Transverse colon (tissue), 4 donors: ENCODE measurements at regions not wholly inside any gene's neighbourhood (a gene's known extent, or its start where the extent isn't known, plus 50 kb on each side); places are given as distances from the start of the nearest gene placed in this dataset.

Experiments used
- DNase-seq: peaks from one replicate; pipeline ENCODE4 v3.0.0-alpha.2; 2019
- H3K27ac ChIP-seq, 4 donors: fragments of 200-600 bp; sonication (generic); 2 replicates each; pipeline ENCODE4 v1.5.1; 2016 to 2018; ENCODE audit warnings: inconsistent platforms in 4 of 4
- H3K27me3 ChIP-seq: fragments of 200-600 bp; sonication (generic); 2 replicates; pipeline ENCODE4 v1.5.1; 2017; ENCODE audit warnings: inconsistent platforms
- H3K36me3 ChIP-seq, 4 donors: fragments of 200-600 bp; sonication (generic); 2 replicates each; pipeline ENCODE4 v1.5.1; 2017 to 2019; ENCODE audit warnings: inconsistent platforms in 4 of 4
- H3K4me1 ChIP-seq, 4 donors: fragments of 200-600 bp; sonication (generic); 2 replicates each; pipeline ENCODE4 v1.5.1; 2017 to 2020; ENCODE audit warnings: inconsistent platforms in 4 of 4
- H3K4me3 ChIP-seq, 4 donors: fragments of 200-600 bp; sonication (generic); 1 replicate in 1 of 4; 2 replicates in 3 of 4; pipeline versions ENCODE4 v1.5.1 to v1.6.1; 2017 to 2019; ENCODE audit warnings: inconsistent platforms in 4 of 4
- H3K9me3 ChIP-seq, 2 donors: fragments of 200-600 bp; sonication (generic); 2 replicates each; pipeline ENCODE4 v1.5.1; 2017 to 2019; ENCODE audit warnings: inconsistent platforms in 2 of 2
- CTCF ChIP-seq, 5 experiments: fragments of 200-600 bp in 3 of 5; fragments of 450-650 bp in 2 of 5; sonication (generic) in 3 of 5; IDR thresholded peaks; 1 replicate in 2 of 5; 2 replicates in 3 of 5; pipeline ENCODE4 v1.5.1; 2016 to 2017; ENCODE audit warnings: antibody characterized with exemption in 5 of 5, inconsistent platforms in 3 of 5, mild to moderate bottlenecking in 2 of 5, moderate library complexity in 1 of 5
- EP300 ChIP-seq: sonication (generic); formaldehyde crosslinking; IDR thresholded peaks from one replicate; pipeline ENCODE4 v1.6.1; 2017; ENCODE audit warnings: antibody characterized with exemption, low read depth
- POLR2A ChIP-seq: fragments of 450-650 bp; IDR thresholded peaks from one replicate; pipeline ENCODE4 v1.6.1; 2016; ENCODE audit warnings: antibody characterized with exemption, mild to moderate bottlenecking, moderate library complexity
- POLR2AphosphoS5 ChIP-seq, 3 donors: sonication (generic); formaldehyde crosslinking; IDR thresholded peaks; one replicate each; pipeline ENCODE4 v1.6.1; 2016; ENCODE audit warnings: antibody characterized with exemption in 3 of 3
- WGBS, 2 donors: methylation state at CpG; one replicate each; pipeline ENCODE4 v1.1.5; 2018; ENCODE audit warnings: low coverage in 1 of 2; 5-methylcytosine and 5-hydroxymethylcytosine counted together
- in situ Hi-C, 4 donors: fragments of 200-750 bp; cut with MboI; loops; one replicate each; pipeline versions ENCODE4 v1.15.0 to v1.15.1; 2017; ENCODE audit warnings: low sequenced_read_pairs in 3 of 4, low pct_ligation_motif_present in 1 of 4, low pct_unique_long_range_greater_than_20kb in 1 of 4
- intact Hi-C: fragments of 100-400 bp; cut with DNase I; formaldehyde crosslinking; loops from one replicate; pipeline ENCODE4 v1.15.1; 2023; ENCODE audit warnings: low total_unique reads

GRCh38 chr5:158283397-158283796 lies 424.5 kb upstream of the CLINT1 start:
- no peak for DNase-seq
- 70 to 77% methylated on average over 3 to 4 of the region's 4 CpGs for WGBS, 2 donors
- Histone ChIP-seq H3K4me3 (no peak overlapping the region), H3K27me3 (no peaks in the 10 kb centered on the region), H3K4me1 (peaks cover 0 to 9% (median 5%) of the 10 kb centered on the region in 4 donors), H3K36me3 (no peaks in the 10 kb centered on the region), H3K27ac (no peak overlapping the region), H3K9me3 (no peaks in the 10 kb centered on the region)
- in situ Hi-C loops: no loop called here
- TF ChIP-seq CTCF (IDR thresholded peaks at IDR 0.05): no peak
- no peak for TF ChIP-seq POLR2A
- no peak for TF ChIP-seq POLR2AphosphoS5 (IDR thresholded peaks at IDR 0.05)
- TF ChIP-seq EP300: no peak
- intact Hi-C loops: no loop called here

GRCh38 chr5:158278216-158278925 lies 419.4 kb upstream of the CLINT1 start:
- TF ChIP-seq EP300: no peak
- no peak for TF ChIP-seq POLR2AphosphoS5 (IDR thresholded peaks at IDR 0.05)
- no peak for TF ChIP-seq POLR2A
- no peak for TF ChIP-seq CTCF (IDR thresholded peaks at IDR 0.05)
- Histone ChIP-seq H3K9me3 (no peaks in the 10 kb centered on the region), H3K4me1 (no peaks in the 10 kb centered on the region), H3K4me3 (no peak overlapping the region), H3K27ac (no peak overlapping the region), H3K27me3 (no peaks in the 10 kb centered on the region), H3K36me3 (no peaks in the 10 kb centered on the region)
- in situ Hi-C loops (no loop called here), intact Hi-C loops (loop anchor here (5.0 kb wide), 1 partner anchor 534 kb away; no protein-coding TSS in a partner anchor)
- 94 to 95% methylated on average over 2 to 4 of the region's 4 CpGs for WGBS, 2 donors
- no peak for DNase-seq

GRCh38 chr5:158277276-158277675 lies 418.3 kb upstream of the CLINT1 start:
- WGBS, 2 donors: 85 to 86% methylated on average over 6 of the region's 6 CpGs
- TF ChIP-seq POLR2A (no peak), POLR2AphosphoS5 (IDR thresholded peaks at IDR 0.05) (no peak), EP300 (no peak), CTCF (IDR thresholded peaks at IDR 0.05) (no peak)
- no peaks in the 10 kb centered on the region for H3K27me3 ChIP-seq
- no peaks in the 10 kb centered on the region for H3K9me3 ChIP-seq
- H3K4me3 ChIP-seq: no peak overlapping the region
- in situ Hi-C loops: no loop called here
- no peak overlapping the region for H3K27ac ChIP-seq
- H3K36me3 ChIP-seq: no peaks in the 10 kb centered on the region
- no peak for DNase-seq
- H3K4me1 ChIP-seq: no peaks in the 10 kb centered on the region
- intact Hi-C loops: loop anchor here (5.0 kb wide), 1 partner anchor 535 kb away; no protein-coding TSS in a partner anchor

GRCh38 chr5:158276692-158277091 lies 417.7 kb upstream of the CLINT1 start:
- Histone ChIP-seq H3K4me3 (no peak overlapping the region), H3K36me3 (no peaks in the 10 kb centered on the region), H3K27ac (no peak overlapping the region), H3K4me1 (no peaks in the 10 kb centered on the region), H3K27me3 (no peaks in the 10 kb centered on the region), H3K9me3 (no peaks in the 10 kb centered on the region)
- no peak for DNase-seq
- intact Hi-C loops: loop anchor here (5.0 kb wide), 1 partner anchor 536 kb away; no protein-coding TSS in a partner anchor
- 91 to 95% methylated on average over 3 to 4 of the region's 4 CpGs for WGBS, 2 donors
- in situ Hi-C loops: no loop called here
- no peak for TF ChIP-seq POLR2AphosphoS5 (IDR thresholded peaks at IDR 0.05)
- TF ChIP-seq CTCF (IDR thresholded peaks at IDR 0.05): no peak
- TF ChIP-seq EP300: no peak
- no peak for TF ChIP-seq POLR2A
